ENCODE measurements at regions not wholly inside any gene's neighbourhood (a gene's known extent, or its start where the extent isn't known, plus 50 kb on each side); places are given as distances from the start of the nearest gene placed in this dataset.
A peak's percentile ranks its signal among the peaks of the same experiment; 100 is the strongest.

DNA sequence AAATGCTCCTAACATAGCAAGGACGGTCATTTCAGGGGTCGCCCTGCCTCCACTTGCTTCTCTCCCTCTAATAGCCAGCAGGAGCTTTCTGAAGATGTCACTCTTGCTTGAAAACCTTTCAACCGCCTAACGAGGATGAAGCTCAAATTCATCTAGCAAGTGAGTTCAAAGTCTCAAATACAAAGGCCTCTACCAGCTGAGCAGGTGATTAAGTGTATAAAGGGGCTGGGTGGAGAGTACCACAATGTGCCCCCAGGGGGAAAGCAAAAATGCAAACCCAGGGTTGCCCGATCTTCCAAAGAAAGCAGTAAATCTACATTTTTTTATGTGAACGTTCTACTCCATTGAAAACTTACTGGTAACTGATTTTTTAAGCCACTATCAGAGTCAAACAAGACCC is 50.4 kb upstream of the GRIP2 start:
- H3K4me3 Mint-ChIP-seq, result no peak overlapping the region
- H3K79me2 ChIP-seq (replicated peaks; ENCODE audit: insufficient read depth), result no peaks in the 10 kb centered on the region
- no peak overlapping the region for H2AFZ ChIP-seq
- H3K27me3 ChIP-seq (ENCODE audit: insufficient read depth), result no peaks in the 10 kb centered on the region
- H3K36me3 Mint-ChIP-seq (ENCODE audit: low read depth), result no peaks in the 10 kb centered on the region
- H3K27me3 Mint-ChIP-seq (ENCODE audit: insufficient read depth, low read depth, poor library complexity), result peaks cover 5% of the 10 kb centered on the region
- peak; percentile 32 for DNase-seq (ENCODE audit: low spot score)
- H3K9me2 ChIP-seq (ENCODE audit: insufficient read depth), result no peaks in the 10 kb centered on the region
- ATAC-seq, result peak; percentile 54
- no peak overlapping the region for H3K4me3 ChIP-seq
- TF ChIP-seq, protein P1, sequence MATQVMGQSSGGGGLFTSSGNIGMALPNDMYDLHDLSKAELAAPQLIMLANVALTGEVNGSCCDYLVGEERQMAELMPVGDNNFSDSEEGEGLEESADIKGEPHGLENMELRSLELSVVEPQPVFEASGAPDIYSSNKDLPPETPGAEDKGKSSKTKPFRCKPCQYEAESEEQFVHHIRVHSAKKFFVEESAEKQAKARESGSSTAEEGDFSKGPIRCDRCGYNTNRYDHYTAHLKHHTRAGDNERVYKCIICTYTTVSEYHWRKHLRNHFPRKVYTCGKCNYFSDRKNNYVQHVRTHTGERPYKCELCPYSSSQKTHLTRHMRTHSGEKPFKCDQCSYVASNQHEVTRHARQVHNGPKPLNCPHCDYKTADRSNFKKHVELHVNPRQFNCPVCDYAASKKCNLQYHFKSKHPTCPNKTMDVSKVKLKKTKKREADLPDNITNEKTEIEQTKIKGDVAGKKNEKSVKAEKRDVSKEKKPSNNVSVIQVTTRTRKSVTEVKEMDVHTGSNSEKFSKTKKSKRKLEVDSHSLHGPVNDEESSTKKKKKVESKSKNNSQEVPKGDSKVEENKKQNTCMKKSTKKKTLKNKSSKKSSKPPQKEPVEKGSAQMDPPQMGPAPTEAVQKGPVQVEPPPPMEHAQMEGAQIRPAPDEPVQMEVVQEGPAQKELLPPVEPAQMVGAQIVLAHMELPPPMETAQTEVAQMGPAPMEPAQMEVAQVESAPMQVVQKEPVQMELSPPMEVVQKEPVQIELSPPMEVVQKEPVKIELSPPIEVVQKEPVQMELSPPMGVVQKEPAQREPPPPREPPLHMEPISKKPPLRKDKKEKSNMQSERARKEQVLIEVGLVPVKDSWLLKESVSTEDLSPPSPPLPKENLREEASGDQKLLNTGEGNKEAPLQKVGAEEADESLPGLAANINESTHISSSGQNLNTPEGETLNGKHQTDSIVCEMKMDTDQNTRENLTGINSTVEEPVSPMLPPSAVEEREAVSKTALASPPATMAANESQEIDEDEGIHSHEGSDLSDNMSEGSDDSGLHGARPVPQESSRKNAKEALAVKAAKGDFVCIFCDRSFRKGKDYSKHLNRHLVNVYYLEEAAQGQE (IDR thresholded peaks at IDR 0.05; ENCODE audit: unreplicated experiment), result no peak
- TF ChIP-seq ZNF114 (CRISPR knock-in tag; IDR thresholded peaks at IDR 0.05) (no peak), NANOG (IDR thresholded peaks at IDR 0.05; ENCODE audit: borderline replicate concordance) (no peak), EZH2 (IDR thresholded peaks at IDR 0.05; ENCODE audit: low read depth, unreplicated experiment) (no peak), EZH2phosphoT487 (IDR thresholded peaks at IDR 0.05; ENCODE audit: unreplicated experiment) (no peak), JUNB (IDR thresholded peaks at IDR 0.05; ENCODE audit: unreplicated experiment) (no peak), ZNF331 (CRISPR knock-in tag; IDR thresholded peaks at IDR 0.05; ENCODE audit: low read depth) (no peak), POLR2AphosphoS5 (IDR thresholded peaks at IDR 0.05; ENCODE audit: low read depth) (no peak), CREB1 (CRISPR knock-in tag; IDR thresholded peaks at IDR 0.05; ENCODE audit: low read depth) (no peak)
- TF ChIP-seq, protein P2, sequence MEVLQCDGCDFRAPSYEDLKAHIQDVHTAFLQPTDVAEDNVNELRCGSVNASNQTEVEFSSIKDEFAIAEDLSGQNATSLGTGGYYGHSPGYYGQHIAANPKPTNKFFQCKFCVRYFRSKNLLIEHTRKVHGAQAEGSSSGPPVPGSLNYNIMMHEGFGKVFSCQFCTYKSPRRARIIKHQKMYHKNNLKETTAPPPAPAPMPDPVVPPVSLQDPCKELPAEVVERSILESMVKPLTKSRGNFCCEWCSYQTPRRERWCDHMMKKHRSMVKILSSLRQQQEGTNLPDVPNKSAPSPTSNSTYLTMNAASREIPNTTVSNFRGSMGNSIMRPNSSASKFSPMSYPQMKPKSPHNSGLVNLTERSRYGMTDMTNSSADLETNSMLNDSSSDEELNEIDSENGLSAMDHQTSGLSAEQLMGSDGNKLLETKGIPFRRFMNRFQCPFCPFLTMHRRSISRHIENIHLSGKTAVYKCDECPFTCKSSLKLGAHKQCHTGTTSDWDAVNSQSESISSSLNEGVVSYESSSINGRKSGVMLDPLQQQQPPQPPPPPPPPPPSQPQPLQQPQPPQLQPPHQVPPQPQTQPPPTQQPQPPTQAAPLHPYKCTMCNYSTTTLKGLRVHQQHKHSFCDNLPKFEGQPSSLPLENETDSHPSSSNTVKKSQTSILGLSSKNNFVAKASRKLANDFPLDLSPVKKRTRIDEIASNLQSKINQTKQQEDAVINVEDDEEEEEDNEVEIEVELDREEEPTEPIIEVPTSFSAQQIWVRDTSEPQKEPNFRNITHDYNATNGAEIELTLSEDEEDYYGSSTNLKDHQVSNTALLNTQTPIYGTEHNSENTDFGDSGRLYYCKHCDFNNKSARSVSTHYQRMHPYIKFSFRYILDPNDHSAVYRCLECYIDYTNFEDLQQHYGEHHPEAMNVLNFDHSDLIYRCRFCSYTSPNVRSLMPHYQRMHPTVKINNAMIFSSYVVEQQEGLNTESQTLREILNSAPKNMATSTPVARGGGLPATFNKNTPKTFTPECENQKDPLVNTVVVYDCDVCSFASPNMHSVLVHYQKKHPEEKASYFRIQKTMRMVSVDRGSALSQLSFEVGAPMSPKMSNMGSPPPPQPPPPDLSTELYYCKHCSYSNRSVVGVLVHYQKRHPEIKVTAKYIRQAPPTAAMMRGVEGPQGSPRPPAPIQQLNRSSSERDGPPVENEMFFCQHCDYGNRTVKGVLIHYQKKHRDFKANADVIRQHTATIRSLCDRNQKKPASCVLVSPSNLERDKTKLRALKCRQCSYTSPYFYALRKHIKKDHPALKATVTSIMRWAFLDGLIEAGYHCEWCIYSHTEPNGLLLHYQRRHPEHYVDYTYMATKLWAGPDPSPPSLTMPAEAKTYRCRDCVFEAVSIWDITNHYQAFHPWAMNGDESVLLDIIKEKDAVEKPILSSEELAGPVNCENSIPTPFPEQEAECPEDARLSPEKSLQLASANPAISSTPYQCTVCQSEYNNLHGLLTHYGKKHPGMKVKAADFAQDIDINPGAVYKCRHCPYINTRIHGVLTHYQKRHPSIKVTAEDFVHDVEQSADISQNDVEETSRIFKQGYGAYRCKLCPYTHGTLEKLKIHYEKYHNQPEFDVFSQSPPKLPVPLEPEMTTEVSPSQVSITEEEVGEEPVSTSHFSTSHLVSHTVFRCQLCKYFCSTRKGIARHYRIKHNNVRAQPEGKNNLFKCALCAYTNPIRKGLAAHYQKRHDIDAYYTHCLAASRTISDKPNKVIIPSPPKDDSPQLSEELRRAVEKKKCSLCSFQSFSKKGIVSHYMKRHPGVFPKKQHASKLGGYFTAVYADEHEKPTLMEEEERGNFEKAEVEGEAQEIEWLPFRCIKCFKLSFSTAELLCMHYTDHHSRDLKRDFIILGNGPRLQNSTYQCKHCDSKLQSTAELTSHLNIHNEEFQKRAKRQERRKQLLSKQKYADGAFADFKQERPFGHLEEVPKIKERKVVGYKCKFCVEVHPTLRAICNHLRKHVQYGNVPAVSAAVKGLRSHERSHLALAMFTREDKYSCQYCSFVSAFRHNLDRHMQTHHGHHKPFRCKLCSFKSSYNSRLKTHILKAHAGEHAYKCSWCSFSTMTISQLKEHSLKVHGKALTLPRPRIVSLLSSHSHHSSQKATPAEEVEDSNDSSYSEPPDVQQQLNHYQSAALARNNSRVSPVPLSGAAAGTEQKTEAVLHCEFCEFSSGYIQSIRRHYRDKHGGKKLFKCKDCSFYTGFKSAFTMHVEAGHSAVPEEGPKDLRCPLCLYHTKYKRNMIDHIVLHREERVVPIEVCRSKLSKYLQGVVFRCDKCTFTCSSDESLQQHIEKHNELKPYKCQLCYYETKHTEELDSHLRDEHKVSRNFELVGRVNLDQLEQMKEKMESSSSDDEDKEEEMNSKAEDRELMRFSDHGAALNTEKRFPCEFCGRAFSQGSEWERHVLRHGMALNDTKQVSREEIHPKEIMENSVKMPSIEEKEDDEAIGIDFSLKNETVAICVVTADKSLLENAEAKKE (CRISPR knock-in tag; IDR thresholded peaks at IDR 0.05), result no peak
- TF ChIP-seq, protein P3, sequence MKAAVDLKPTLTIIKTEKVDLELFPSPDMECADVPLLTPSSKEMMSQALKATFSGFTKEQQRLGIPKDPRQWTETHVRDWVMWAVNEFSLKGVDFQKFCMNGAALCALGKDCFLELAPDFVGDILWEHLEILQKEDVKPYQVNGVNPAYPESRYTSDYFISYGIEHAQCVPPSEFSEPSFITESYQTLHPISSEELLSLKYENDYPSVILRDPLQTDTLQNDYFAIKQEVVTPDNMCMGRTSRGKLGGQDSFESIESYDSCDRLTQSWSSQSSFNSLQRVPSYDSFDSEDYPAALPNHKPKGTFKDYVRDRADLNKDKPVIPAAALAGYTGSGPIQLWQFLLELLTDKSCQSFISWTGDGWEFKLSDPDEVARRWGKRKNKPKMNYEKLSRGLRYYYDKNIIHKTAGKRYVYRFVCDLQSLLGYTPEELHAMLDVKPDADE (IDR thresholded peaks at IDR 0.05), result no peak
- TF ChIP-seq, protein P4, sequence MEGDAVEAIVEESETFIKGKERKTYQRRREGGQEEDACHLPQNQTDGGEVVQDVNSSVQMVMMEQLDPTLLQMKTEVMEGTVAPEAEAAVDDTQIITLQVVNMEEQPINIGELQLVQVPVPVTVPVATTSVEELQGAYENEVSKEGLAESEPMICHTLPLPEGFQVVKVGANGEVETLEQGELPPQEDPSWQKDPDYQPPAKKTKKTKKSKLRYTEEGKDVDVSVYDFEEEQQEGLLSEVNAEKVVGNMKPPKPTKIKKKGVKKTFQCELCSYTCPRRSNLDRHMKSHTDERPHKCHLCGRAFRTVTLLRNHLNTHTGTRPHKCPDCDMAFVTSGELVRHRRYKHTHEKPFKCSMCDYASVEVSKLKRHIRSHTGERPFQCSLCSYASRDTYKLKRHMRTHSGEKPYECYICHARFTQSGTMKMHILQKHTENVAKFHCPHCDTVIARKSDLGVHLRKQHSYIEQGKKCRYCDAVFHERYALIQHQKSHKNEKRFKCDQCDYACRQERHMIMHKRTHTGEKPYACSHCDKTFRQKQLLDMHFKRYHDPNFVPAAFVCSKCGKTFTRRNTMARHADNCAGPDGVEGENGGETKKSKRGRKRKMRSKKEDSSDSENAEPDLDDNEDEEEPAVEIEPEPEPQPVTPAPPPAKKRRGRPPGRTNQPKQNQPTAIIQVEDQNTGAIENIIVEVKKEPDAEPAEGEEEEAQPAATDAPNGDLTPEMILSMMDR (conservative IDR thresholded peaks at IDR 0.05; ENCODE audit: low read depth in 2 of 2), result no peak
- H3K4me2 ChIP-seq, result no peak overlapping the region
- no peaks in the 10 kb centered on the region; the same call in 1 of the 2 replicates for H4K20me1 ChIP-seq (replicated peaks; ENCODE audit: insufficient read depth)
- H3F3A ChIP-seq (replicated peaks; ENCODE audit: low read depth), result no peaks in the 10 kb centered on the region
- H3K4me1 Mint-ChIP-seq, result peaks cover 6% of the 10 kb centered on the region
- H3K36me3 ChIP-seq (ENCODE audit: insufficient read depth), result no peaks in the 10 kb centered on the region
- no peak overlapping the region for H3K27ac Mint-ChIP-seq
- peaks cover 8% of the 10 kb centered on the region; the same call in 1 of the 2 replicates for H3K4me1 ChIP-seq (ENCODE audit: insufficient read depth)
- no peak overlapping the region for H3K27ac ChIP-seq (ENCODE audit: low read depth)
- H3K9me3 Mint-ChIP-seq, result no peaks in the 10 kb centered on the region
